HG02678 (cell line): ENCODE measurements at regions not wholly inside any gene's neighbourhood (a gene's known extent, or its start where the extent isn't known, plus 50 kb on each side); places are given as distances from the start of the nearest gene placed in this dataset.

Source experiments
- ATAC-seq: cut with Tn5 transposase; IDR thresholded peaks from one replicate; pipeline ENCODE4 v1.9.1; 2021; ENCODE audit warnings: mild to moderate bottlenecking, moderate library complexity; ENCODE audit not compliant: unreplicated experiment

DNA sequence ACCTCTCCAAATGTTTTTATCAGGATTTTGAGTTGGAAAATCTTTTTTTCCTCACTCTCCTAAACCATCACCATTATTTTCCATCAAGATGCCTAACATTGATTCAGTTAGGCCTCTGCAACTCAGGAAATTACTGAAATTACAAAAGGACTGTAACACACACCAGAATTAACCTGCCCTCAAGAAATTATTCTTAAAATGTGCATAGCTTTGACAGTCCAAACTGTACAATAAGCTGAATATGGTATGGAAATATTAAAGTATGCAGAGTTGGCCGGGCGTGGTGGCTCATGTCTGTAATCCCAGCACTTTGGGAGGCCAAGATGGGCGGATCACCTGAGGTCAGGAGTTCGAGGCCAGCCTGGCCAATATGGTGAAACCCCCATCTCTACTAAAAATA is 50.2 kb upstream of the PHLPP1 start:
- no peak for ATAC-seq
